ENCODE measurements at regions not wholly inside any gene's neighbourhood (a gene's known extent, or its start where the extent isn't known, plus 50 kb on each side); places are given as distances from the start of the nearest gene placed in this dataset.

- POLR2A ChIA-PET (ENCODE audit: partially characterized antibody): no interaction called here
- no peaks in the 10 kb centered on the region for H4K20me1 ChIP-seq (replicated peaks in 1 of 2; ENCODE audit: control insufficient read depth in 1 of 2, insufficient read depth in 2 of 2, low read length in 2 of 2)
- H2BK5ac ChIP-seq (ENCODE audit: low read depth, low read length): no peak overlapping the region
- H4K91ac ChIP-seq (replicated peaks; ENCODE audit: insufficient read length, low read length): no peak overlapping the region
- H3K14ac ChIP-seq (ENCODE audit: insufficient read length): no peak overlapping the region
- H3K27me3 ChIP-seq (replicated peaks in 1 of 4; ENCODE audit: control insufficient read depth in 3 of 4, extremely low read depth in 1 of 4, insufficient read depth in 3 of 4, low read length in 3 of 4): no peaks in the 10 kb centered on the region
- no peak overlapping the region for H3K23ac ChIP-seq (ENCODE audit: insufficient read length)
- H2BK20ac ChIP-seq (ENCODE audit: low read length): no peak overlapping the region
- 92% methylated on average over 7 of the region's 7 CpGs; no CpG with 5 or more reads in 1 of the 2 experiments for WGBS, 2 experiments (ENCODE audit: extremely low coverage in 1 of 2, insufficient coverage in 1 of 2, insufficient read length in 1 of 2, insufficient replicate concordance in 2 of 2, low coverage in 1 of 2, low lambda C conversion rate in 2 of 2, missing lambda C conversion rate in 1 of 2)
- H3K4ac ChIP-seq (replicated peaks; ENCODE audit: insufficient read length, low read depth, low read length): no peak overlapping the region
- no peak overlapping the region for H2AK5ac ChIP-seq (ENCODE audit: low read depth, low read length)
- CTCF ChIA-PET (ENCODE audit: partially characterized antibody): interaction anchor here (1.1 to 1.3 kb wide), 3 partner anchors 16 to 115 kb away, joined by 3 to 5 read pairs (median 3); no protein-coding TSS in a partner anchor
- TF ChIP-seq, protein P1, sequence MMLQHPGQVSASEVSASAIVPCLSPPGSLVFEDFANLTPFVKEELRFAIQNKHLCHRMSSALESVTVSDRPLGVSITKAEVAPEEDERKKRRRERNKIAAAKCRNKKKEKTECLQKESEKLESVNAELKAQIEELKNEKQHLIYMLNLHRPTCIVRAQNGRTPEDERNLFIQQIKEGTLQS (IDR thresholded peaks at IDR 0.05; ENCODE audit: insufficient read depth, low read depth, low read length): no peak
- TF ChIP-seq POLR2A (IDR thresholded peaks at IDR 0.05; ENCODE audit: control extremely low read depth in 1 of 2, low read depth in 2 of 2, low read length in 2 of 2) (no peak), HDAC6 (IDR thresholded peaks at IDR 0.05; ENCODE audit: low read depth, low read length) (no peak), EGR1 (IDR thresholded peaks at IDR 0.05; ENCODE audit: borderline replicate concordance, low read depth, low read length) (no peak), TCF12 (IDR thresholded peaks at IDR 0.05; ENCODE audit: low read depth, low read length) (no peak), YY1 (IDR thresholded peaks at IDR 0.05; ENCODE audit: low read depth, low read length) (no peak), BRCA1 (IDR thresholded peaks at IDR 0.05; ENCODE audit: low read depth, low read length) (no peak), RNF2 (IDR thresholded peaks at IDR 0.05; ENCODE audit: borderline replicate concordance, low read depth, low read length, missing control alignments, poor library complexity, severe bottlenecking) (no peak)
- no peak overlapping the region for H4K8ac ChIP-seq (ENCODE audit: extremely low read depth, insufficient read depth, low read length)
- no peaks in the 10 kb centered on the region; the same call in 1 of the 2 replicates for H3K23me2 ChIP-seq (ENCODE audit: low read depth, low read length)
- DNase-seq (ENCODE audit: low read depth in 1 of 2, low spot score in 2 of 2) (no peak), FAIRE-seq (no peak)
- no peak overlapping the region for H3K27ac ChIP-seq (ENCODE audit: low read depth, low read length)
- H3K79me2 ChIP-seq (ENCODE audit: control insufficient read depth in 1 of 2, insufficient read depth in 2 of 2, low read length in 2 of 2): no peaks in the 10 kb centered on the region
- H3K18ac ChIP-seq (ENCODE audit: extremely low read depth, low read length): no peak overlapping the region
- H4K5ac ChIP-seq (ENCODE audit: insufficient read length, low read depth, low read length): no peak overlapping the region
- no peak overlapping the region for H3K56ac ChIP-seq (replicated peaks; ENCODE audit: insufficient read length, low read depth, low read length)
- H2BK15ac ChIP-seq (ENCODE audit: low read length): no peak overlapping the region
- no peaks in the 10 kb centered on the region for H3K4me1 ChIP-seq (replicated peaks in 1 of 4; ENCODE audit: control insufficient read depth in 3 of 4, insufficient read depth in 4 of 4, low read length in 3 of 4)
- no peak overlapping the region for H2BK12ac ChIP-seq (ENCODE audit: low read depth, low read length)
- H3K4me3 ChIP-seq (ENCODE audit: extremely low read depth in 1 of 4, insufficient read depth in 2 of 4, low read depth in 3 of 4, low read length in 4 of 4): no peak overlapping the region
- H3K79me1 ChIP-seq (ENCODE audit: low read depth, low read length): no peaks in the 10 kb centered on the region
- H3K4me2 ChIP-seq (ENCODE audit: insufficient read depth in 1 of 2, low read depth in 2 of 2, low read length in 2 of 2): no peak overlapping the region
- no peak overlapping the region for H3K9ac ChIP-seq (replicated peaks in 1 of 4; ENCODE audit: extremely low read depth in 1 of 4, low read depth in 3 of 4, low read length in 3 of 4)
- no peaks in the 10 kb centered on the region for H3K9me3 ChIP-seq (ENCODE audit: insufficient read depth in 2 of 2, low read depth in 1 of 2, low read length in 1 of 2)
- H2AFZ ChIP-seq (ENCODE audit: low read length): no peak overlapping the region
- no peak overlapping the region for H2BK120ac ChIP-seq (replicated peaks; ENCODE audit: low read depth, low read length)
- no peaks in the 10 kb centered on the region for H3K36me3 ChIP-seq (ENCODE audit: control insufficient read depth in 2 of 4, insufficient read depth in 4 of 4, low read length in 3 of 4)
These were observed 84.0 kb downstream of the ALOX5AP start for GRCh38 chr13:30819136-30819888.

All from H1 (cell line).